Hepatocyte (in vitro differentiated cells): ENCODE measurements at regions not wholly inside any gene's neighbourhood (a gene's known extent, or its start where the extent isn't known, plus 50 kb on each side); places are given as distances from the start of the nearest gene placed in this dataset.

Source experiments
- DNase-seq: peaks from one replicate; pipeline ENCODE4 v3.0.0-alpha.2; 2016; ENCODE audit warnings: low spot score
- H2AFZ ChIP-seq: fragments of 200-600 bp; sonication (generic); 2 replicates; pipeline ENCODE4 v1.6.0; 2016; ENCODE audit warnings: antibody characterized with exemption, mild to moderate bottlenecking
- H3K27ac ChIP-seq: fragments of 200-600 bp; sonication (generic); 2 replicates; pipeline ENCODE4 v1.5.1; 2016; ENCODE audit warnings: mild to moderate bottlenecking
- H3K27me3 ChIP-seq: fragments of 200-600 bp; sonication (generic); 2 replicates; pipeline ENCODE4 v1.6.1; 2016
- H3K36me3 ChIP-seq: fragments of 200-600 bp; sonication (generic); replicated peaks from 2 replicates; pipeline ENCODE4 v1.5.1; 2016; ENCODE audit warnings: low read depth; ENCODE audit not compliant: insufficient read depth
- H3K4me1 ChIP-seq: fragments of 200-600 bp; sonication (generic); 2 replicates; pipeline ENCODE4 v1.5.1; 2016; ENCODE audit warnings: mild to moderate bottlenecking, moderate library complexity; ENCODE audit not compliant: insufficient read depth
- H3K4me2 ChIP-seq: fragments of 200-600 bp; sonication (generic); 2 replicates; pipeline ENCODE4 v1.6.0; 2016
- H3K4me3 ChIP-seq: fragments of 200-600 bp; sonication (generic); 2 replicates; pipeline ENCODE4 v1.5.1; 2016; ENCODE audit warnings: mild to moderate bottlenecking
- H3K79me2 ChIP-seq: fragments of 200-600 bp; sonication (generic); 2 replicates; pipeline ENCODE4 v1.6.0; 2017; ENCODE audit warnings: mild to moderate bottlenecking
- H3K9me2 ChIP-seq: fragments of 200-600 bp; sonication (generic); replicated peaks from 2 replicates; pipeline ENCODE4 v1.6.0; 2017; ENCODE audit warnings: mild to moderate bottlenecking; ENCODE audit not compliant: insufficient read depth
- H3K9me3 ChIP-seq: fragments of 200-600 bp; sonication (generic); 2 replicates; pipeline ENCODE4 v1.5.1; 2016; ENCODE audit warnings: low read depth, mild to moderate bottlenecking
- H4K20me1 ChIP-seq: fragments of 200-600 bp; sonication (generic); 2 replicates; pipeline ENCODE4 v1.6.0; 2016; ENCODE audit warnings: mild to moderate bottlenecking; ENCODE audit not compliant: insufficient read depth, poor library complexity, severe bottlenecking
- EZH2 ChIP-seq: fragments of 200-600 bp; sonication (generic); IDR thresholded peaks from 2 replicates; pipeline ENCODE4 v1.6.1; 2016; ENCODE audit warnings: antibody characterized with exemption, mild to moderate bottlenecking, borderline replicate concordance
- EZH2phosphoT487 ChIP-seq: fragments of 200-600 bp; sonication (generic); IDR thresholded peaks from one replicate; pipeline ENCODE4 v1.6.1; 2018; ENCODE audit warnings: antibody characterized with exemption, mild to moderate bottlenecking, low read depth, moderate library complexity; ENCODE audit not compliant: unreplicated experiment, severe bottlenecking
- WGBS: methylation state at CpG from one replicate; pipeline ENCODE4 v1.1.6; 2016; ENCODE audit warnings: low lambda C conversion rate; ENCODE audit errors: missing lambda C conversion rate; 5-methylcytosine and 5-hydroxymethylcytosine counted together
- TF ChIP-seq, protein P1 (sequence below): fragments of 200-600 bp; sonication (generic); IDR thresholded peaks from 2 replicates; pipeline ENCODE4 v1.5.1; 2016; ENCODE audit warnings: antibody characterized with exemption, mild to moderate bottlenecking; ENCODE audit not compliant: poor library complexity

DNA sequence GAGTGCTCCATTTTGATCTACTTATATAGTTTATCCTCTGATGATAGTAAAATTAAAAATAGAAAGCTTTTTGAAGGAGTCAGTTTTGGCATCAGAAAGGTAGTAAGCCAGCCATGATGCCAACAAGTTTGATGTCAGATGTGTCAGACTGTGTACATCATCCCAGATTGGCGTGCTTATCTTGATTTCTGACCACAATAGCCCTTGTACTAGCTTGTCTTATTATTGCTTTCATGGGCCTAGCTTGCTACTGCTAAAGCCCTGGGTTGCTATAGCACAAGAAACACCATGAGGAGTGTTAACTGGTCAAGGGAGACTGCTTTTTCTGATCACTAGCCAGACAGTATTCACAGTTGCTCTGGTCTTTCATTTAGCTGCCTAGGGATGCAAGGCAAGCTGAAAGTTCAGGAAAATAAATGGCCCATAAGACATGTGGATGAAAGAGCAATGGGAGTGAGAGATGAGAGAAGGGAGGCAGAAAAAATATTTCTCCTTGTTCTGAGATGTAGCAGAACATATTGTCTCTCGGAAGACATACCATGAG lies 1038.5 kb downstream of the JRKL start:
- H3K9me2 ChIP-seq: no peaks in the 10 kb centered on the region
- no peak overlapping the region for H3K4me2 ChIP-seq
- TF ChIP-seq EZH2phosphoT487 (no peak), EZH2 (no peak)
- TF ChIP-seq, protein P1, sequence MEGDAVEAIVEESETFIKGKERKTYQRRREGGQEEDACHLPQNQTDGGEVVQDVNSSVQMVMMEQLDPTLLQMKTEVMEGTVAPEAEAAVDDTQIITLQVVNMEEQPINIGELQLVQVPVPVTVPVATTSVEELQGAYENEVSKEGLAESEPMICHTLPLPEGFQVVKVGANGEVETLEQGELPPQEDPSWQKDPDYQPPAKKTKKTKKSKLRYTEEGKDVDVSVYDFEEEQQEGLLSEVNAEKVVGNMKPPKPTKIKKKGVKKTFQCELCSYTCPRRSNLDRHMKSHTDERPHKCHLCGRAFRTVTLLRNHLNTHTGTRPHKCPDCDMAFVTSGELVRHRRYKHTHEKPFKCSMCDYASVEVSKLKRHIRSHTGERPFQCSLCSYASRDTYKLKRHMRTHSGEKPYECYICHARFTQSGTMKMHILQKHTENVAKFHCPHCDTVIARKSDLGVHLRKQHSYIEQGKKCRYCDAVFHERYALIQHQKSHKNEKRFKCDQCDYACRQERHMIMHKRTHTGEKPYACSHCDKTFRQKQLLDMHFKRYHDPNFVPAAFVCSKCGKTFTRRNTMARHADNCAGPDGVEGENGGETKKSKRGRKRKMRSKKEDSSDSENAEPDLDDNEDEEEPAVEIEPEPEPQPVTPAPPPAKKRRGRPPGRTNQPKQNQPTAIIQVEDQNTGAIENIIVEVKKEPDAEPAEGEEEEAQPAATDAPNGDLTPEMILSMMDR: no peak
- H2AFZ ChIP-seq: no peak overlapping the region
- no peak overlapping the region for H3K27ac ChIP-seq
- H3K27me3 ChIP-seq: no peaks in the 10 kb centered on the region
- H3K4me3 ChIP-seq: no peak overlapping the region
- no peaks in the 10 kb centered on the region for H3K9me3 ChIP-seq
- H3K79me2 ChIP-seq: no peaks in the 10 kb centered on the region
- no peak for DNase-seq
- no peaks in the 10 kb centered on the region for H3K4me1 ChIP-seq
- H3K36me3 ChIP-seq: no peaks in the 10 kb centered on the region
- WGBS: 91% methylated on average over 2 of the region's 2 CpGs
- no peaks in the 10 kb centered on the region for H4K20me1 ChIP-seq

DNA sequence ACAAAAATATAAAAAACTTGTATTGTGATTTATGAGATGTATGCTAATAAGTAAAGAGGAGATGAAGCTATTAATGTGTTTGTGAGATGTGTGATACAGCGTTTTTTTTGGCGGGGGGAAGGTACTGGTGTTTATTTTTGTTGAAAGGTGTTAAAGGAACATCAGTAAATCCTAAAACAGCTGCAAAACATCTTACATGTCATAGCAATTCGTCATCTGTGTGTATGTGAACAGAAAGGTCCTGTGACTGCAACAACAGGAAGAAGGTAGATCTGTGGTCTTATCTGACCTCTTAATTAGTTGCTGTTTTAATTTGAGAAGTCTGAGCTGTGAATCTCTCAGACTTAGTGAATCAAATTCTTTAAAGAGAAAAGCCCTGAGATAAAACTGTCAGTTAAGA lies 1041.1 kb downstream of the JRKL start:
- no peaks in the 10 kb centered on the region for H4K20me1 ChIP-seq
- no peak overlapping the region for H2AFZ ChIP-seq
- DNase-seq: no peak
- 30% methylated on average over 3 of the region's 3 CpGs for WGBS
- no peaks in the 10 kb centered on the region for H3K9me3 ChIP-seq
- no peak overlapping the region for H3K27ac ChIP-seq
- H3K79me2 ChIP-seq: no peaks in the 10 kb centered on the region
- H3K4me3 ChIP-seq: no peak overlapping the region
- H3K9me2 ChIP-seq: no peaks in the 10 kb centered on the region
- no peaks in the 10 kb centered on the region for H3K36me3 ChIP-seq
- no peak for TF ChIP-seq EZH2
- TF ChIP-seq EZH2phosphoT487: no peak
- TF ChIP-seq, protein P1: no peak
- H3K4me1 ChIP-seq: no peaks in the 10 kb centered on the region
- H3K4me2 ChIP-seq: no peak overlapping the region
- H3K27me3 ChIP-seq: no peaks in the 10 kb centered on the region

DNA sequence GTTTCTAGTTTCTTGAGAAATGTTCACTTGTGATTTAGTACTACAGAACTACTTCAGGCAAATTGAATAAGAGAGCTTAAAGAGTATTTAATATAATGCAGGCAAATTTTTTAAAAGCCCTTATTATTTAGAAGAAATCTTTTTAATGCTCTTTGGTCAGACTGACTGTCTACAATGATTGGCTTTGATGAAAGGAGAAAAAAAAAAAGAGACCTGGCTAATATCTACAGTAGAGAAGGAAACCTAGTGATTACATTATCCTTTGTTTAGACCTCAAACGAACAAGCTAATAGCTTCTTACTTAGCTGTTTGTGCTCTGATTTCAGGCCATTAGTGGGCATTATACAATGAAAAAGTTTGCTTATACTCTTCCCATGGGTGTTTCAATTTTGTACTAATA lies 1043.1 kb downstream of the JRKL start:
- TF ChIP-seq, protein P1: no peak
- Histone ChIP-seq H3K27ac (no peak overlapping the region), H4K20me1 (no peaks in the 10 kb centered on the region), H2AFZ (no peak overlapping the region), H3K4me3 (no peak overlapping the region), H3K4me2 (peak overlapping the region; percentile 21), H3K9me2 (no peaks in the 10 kb centered on the region), H3K79me2 (no peaks in the 10 kb centered on the region), H3K9me3 (no peaks in the 10 kb centered on the region), H3K36me3 (no peaks in the 10 kb centered on the region), H3K27me3 (no peaks in the 10 kb centered on the region), H3K4me1 (no peaks in the 10 kb centered on the region)
- 33% methylated on average over 1 of the region's 1 CpG for WGBS
- no peak for DNase-seq

DNA sequence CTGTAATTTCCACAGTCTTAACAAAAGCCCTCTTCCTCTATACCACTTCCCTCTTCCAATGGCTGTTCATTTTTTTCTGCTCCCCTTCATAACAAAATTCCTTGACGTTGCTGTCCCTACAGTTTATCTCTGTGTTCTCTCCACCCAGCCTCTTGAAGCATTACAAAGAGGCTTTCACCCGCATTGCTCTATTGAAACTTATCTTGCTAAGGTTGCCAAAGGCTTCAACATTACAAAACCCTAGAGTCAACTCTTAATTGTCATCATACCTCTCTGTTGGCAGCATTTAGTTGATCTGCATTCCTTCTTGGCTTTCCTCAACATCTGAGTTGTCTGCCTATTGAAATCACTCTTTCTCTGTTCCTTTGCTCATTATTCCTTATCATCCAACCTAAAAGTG lies 1055.7 kb downstream of the JRKL start:
- no peaks in the 10 kb centered on the region for H3K4me1 ChIP-seq
- H3K27me3 ChIP-seq: no peaks in the 10 kb centered on the region
- no peak overlapping the region for H3K4me3 ChIP-seq
- no peak overlapping the region for H3K27ac ChIP-seq
- H3K9me3 ChIP-seq: no peaks in the 10 kb centered on the region
- 52% methylated on average over 2 of the region's 2 CpGs for WGBS
- no peaks in the 10 kb centered on the region for H3K79me2 ChIP-seq
- no peaks in the 10 kb centered on the region for H4K20me1 ChIP-seq
- H3K4me2 ChIP-seq: no peak overlapping the region
- no peaks in the 10 kb centered on the region for H3K36me3 ChIP-seq
- no peak for DNase-seq
- TF ChIP-seq EZH2phosphoT487 (no peak), EZH2 (no peak)
- TF ChIP-seq, protein P1: no peak
- no peak overlapping the region for H2AFZ ChIP-seq
- H3K9me2 ChIP-seq: no peaks in the 10 kb centered on the region
